Vagina (tissue), 2 donors: ENCODE measurements at regions not wholly inside any gene's neighbourhood (a gene's known extent, or its start where the extent isn't known, plus 50 kb on each side); places are given as distances from the start of the nearest gene placed in this dataset.

Experiments
- POLR2A ChIP-seq, 2 donors: fragments of 450-650 bp; IDR thresholded peaks; one replicate each; pipeline ENCODE4 v1.6.1; 2017; ENCODE audit warnings: antibody characterized with exemption in 2 of 2, mild to moderate bottlenecking in 2 of 2, moderate library complexity in 2 of 2
- POLR2AphosphoS5 ChIP-seq, 2 donors: sonication (generic); formaldehyde crosslinking; IDR thresholded peaks; one replicate each; pipeline ENCODE4 v1.9.0; 2017; ENCODE audit warnings: antibody characterized with exemption in 2 of 2, mild to moderate bottlenecking in 2 of 2, low read depth in 1 of 2; ENCODE audit not compliant: insufficient read depth in 1 of 2
- TF ChIP-seq, protein P1 (sequence below), 3 experiments: fragments of 450-650 bp in 2 of 3; fragments of 200-600 bp in 1 of 3; sonication (generic) in 1 of 3; IDR thresholded peaks; one replicate each; pipeline ENCODE4 v1.5.1; 2017 to 2019; ENCODE audit warnings: antibody characterized with exemption in 3 of 3, mild to moderate bottlenecking in 2 of 3, moderate library complexity in 2 of 3

DNA sequence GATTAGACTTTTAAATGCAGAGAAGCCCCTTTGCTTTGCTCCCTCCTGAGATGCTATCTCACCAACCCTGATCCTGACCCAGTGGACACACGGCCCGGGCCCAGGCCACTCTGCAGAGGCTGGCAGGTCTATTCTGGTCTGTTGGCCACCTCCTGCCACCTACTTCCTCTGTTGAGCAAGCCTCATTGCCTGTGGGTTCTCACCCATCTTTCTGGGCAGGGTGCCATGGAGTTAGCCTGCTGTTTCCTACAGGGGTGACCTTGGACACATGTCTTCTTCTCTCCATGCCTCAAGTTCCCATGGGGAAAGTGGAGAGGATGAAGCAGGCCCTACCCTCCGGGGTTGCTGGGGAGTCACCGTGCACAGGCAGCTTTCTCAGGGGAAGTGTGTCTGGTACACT, 266.2 kb upstream of the IRX1 start:
- TF ChIP-seq POLR2AphosphoS5 (IDR thresholded peaks at IDR 0.05; ENCODE audit: insufficient read depth in 1 of 2, low read depth in 1 of 2) (no peak), POLR2A (IDR thresholded peaks at IDR 0.05) (no peak)
- TF ChIP-seq, protein P1, sequence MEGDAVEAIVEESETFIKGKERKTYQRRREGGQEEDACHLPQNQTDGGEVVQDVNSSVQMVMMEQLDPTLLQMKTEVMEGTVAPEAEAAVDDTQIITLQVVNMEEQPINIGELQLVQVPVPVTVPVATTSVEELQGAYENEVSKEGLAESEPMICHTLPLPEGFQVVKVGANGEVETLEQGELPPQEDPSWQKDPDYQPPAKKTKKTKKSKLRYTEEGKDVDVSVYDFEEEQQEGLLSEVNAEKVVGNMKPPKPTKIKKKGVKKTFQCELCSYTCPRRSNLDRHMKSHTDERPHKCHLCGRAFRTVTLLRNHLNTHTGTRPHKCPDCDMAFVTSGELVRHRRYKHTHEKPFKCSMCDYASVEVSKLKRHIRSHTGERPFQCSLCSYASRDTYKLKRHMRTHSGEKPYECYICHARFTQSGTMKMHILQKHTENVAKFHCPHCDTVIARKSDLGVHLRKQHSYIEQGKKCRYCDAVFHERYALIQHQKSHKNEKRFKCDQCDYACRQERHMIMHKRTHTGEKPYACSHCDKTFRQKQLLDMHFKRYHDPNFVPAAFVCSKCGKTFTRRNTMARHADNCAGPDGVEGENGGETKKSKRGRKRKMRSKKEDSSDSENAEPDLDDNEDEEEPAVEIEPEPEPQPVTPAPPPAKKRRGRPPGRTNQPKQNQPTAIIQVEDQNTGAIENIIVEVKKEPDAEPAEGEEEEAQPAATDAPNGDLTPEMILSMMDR (IDR thresholded peaks at IDR 0.05): no peak
